HG02642 (cell line): ENCODE measurements at regions not wholly inside any gene's neighbourhood (a gene's known extent, or its start where the extent isn't known, plus 50 kb on each side); places are given as distances from the start of the nearest gene placed in this dataset.

ENCODE experiments used
- ATAC-seq: cut with Tn5 transposase; IDR thresholded peaks from one replicate; pipeline ENCODE4 v1.9.1; 2021; ENCODE audit warnings: mild to moderate bottlenecking; ENCODE audit not compliant: unreplicated experiment, poor library complexity

DNA sequence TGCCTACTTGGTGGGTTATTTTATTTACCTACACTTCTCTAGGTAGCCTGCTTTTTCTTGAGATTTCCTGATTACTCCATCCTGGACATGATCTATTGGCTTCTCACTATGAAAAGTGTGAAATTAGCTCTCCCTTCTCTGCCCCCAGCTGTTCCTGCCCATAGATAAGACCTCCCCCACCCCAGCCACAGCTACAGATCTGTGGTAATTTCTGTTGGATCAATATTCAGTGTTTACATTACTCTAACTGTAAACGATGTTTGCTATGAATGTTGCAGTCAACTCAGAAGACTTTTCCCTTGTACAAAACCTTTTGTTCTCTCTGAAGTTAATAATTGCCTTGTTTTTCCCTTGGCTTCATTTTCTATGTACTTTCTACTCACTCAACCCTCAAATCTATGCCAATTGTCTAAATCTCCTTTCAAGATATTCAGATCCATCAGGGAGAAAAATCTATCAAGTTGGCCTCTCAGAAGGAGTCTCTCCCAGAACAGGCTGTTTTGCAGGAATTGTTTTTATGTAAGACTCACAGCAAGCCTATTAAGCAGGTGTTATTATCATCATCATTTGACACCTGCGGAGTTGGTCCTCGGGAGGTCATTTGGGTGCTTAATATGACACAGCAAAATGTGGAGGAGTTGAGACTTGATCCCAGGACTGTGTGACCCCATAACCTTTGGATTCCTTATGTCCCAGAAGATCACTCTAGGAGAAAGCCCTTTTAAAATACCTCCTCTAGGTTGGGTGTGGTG lies 227.4 kb downstream of the SUDS3 start:
- ATAC-seq = no peak

DNA sequence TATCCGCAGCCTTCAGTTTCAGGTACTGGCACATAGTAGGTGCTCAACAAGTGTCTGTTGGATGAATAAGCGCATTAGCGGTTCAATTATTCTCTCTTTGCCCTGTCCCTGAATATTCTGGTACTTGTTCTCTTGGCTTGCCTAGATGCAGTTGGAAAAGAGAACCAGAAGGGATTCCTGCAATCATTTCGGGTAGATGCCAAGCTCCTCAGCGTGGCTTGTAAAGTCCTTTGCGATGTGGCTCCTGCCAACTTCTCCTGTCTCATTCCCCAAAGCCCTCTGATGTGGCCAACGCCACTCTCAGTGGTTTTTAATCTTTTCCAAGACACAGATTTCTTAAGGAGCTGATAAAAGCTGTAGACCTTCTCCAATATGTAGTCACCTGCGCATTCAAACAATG lies 230.3 kb downstream of the SUDS3 start:
- ATAC-seq = no peak

DNA sequence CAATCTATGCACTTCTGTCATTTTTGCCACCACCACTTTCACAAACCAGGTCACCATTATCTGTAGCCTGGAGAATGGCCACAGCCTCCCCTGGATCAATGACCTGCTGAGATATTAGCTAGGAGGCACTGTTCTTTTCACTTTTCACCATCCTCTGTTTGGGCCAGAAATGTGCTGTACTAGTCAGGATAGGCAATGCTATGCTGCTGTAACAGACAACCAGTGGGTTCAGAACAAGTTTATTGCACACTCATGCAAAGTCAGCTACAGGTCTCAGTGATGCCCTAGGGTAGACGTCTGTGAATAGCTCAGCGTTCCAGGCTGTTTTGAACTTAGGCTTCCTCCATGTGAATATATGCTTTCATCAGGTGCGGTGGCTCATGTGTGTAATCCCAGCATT lies 231.5 kb downstream of the SUDS3 start:
- ATAC-seq = no peak

DNA sequence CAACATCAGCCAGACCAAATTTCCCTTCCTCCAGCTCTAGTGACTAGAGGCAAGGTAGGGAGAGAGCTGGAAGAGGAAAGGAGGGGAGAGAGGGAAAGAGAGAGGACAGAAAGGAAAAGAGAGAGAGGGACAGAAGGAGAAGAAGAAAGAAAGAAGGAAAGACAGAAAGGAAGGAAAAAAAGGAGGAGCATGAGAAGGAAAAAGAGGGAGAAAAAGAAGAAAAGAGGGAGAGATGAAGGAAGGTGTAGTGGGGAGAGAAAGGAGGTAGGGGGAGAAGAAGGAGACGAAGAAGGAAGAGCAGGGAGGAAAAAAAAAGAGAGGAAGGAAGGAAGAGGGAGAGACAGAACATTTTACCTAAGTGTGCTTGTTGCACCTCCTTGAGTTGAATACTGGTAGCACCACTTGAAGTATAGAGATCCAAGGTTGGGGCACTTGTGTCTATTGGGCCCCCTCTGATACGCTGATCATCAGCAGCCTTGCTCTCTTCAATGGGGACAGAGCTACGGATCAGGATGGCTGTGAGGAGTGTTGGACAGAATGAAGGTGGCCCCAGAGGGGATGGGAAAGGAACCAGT lies 232.5 kb downstream of the SUDS3 start:
- no peak for ATAC-seq

DNA sequence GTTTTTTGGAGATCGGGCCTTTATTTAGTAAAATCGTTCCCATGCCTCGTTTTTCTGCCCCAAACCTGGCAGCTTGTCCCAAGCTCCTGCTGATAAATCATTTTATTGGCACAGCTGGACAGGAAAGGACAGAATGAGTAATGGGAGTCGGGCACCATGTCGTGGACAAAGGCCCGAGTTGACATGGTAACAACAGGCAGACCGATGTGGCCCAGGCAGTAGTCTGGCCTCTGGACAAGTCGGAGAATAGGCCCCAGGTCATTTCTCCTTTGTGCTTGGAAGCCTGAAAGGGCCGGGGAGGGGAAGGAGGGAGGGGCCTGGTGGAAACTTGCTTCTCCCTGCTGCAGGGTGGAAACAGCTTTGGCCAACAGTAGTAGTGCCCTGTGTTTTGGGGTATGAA lies 234.9 kb downstream of the SUDS3 start:
- no peak for ATAC-seq

DNA sequence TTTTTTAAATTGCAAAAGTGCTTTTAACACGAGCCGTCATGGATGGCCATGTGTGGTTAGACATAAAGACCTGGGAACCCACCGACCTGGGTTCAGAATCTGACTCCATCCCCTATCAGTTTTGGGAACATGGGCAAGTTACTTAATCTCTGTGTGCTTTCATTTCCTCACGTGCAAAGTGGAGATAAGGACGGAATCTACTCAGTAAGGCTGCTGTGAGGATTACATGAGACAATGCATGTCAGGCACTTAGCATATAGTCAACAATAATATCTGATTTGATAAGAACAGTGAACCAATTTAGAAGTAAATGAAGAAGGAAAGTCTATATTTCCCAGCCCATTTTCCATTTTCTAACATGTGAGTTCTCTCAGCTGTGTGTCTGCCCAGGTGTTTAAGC lies 235.4 kb downstream of the SUDS3 start:
- no peak for ATAC-seq

DNA sequence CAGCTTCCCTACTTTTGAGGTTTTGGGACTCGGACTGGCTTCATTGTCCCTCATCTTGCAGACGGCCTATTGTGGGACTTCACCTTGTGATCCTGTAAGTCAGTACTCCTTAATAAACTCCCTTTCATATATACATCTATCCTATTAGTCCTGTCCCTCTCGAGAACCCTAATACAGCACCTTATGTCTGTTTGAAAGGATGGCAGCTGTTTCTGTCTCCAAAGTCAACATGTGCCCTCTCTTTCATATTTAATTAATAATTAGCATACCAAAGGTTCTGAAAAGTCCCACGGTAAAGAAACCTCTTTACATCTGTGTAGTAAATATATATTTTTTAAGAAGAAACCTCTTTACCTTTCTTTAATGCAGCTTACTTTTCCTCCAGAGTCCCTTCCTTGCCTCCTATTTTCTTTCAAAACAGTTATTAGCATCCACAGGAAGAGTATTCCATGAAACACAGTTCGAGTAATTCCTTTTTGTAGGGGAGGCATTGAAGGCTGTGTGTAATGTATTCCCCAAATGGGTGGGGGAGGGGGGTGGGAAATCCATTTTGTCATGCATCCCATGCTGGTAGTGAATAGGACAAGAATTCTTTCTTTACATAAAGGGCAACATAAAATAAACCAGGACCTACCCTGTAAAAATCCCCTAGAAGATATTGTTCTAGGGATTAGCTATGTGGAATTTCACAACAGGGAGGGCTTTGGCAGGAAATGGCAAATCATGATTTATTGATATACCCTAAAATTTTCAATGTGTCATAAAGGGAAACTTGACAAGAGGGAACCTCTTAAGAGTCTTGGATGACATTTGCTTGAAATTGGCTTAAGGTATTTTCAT lies 241.5 kb downstream of the SUDS3 start:
- ATAC-seq = no peak

DNA sequence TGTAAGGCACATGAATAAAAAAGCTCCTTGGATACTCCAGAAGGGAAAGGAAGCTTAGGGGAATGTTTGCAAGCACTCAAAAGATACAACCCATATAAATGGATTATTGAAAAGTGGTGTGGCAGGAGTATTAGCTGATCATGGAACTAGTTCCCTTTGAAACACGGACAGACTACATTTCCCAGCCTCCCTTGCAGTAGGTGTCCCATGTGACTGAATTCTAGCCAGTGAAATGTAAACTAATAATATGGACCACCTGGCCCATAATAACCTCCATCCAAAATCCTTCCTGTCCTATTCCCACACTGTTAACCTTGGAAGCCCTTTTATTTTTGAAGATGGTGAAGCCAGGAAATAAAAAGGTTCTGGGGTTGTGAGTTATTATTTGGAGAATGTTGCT lies 242.3 kb downstream of the SUDS3 start:
- no peak for ATAC-seq

DNA sequence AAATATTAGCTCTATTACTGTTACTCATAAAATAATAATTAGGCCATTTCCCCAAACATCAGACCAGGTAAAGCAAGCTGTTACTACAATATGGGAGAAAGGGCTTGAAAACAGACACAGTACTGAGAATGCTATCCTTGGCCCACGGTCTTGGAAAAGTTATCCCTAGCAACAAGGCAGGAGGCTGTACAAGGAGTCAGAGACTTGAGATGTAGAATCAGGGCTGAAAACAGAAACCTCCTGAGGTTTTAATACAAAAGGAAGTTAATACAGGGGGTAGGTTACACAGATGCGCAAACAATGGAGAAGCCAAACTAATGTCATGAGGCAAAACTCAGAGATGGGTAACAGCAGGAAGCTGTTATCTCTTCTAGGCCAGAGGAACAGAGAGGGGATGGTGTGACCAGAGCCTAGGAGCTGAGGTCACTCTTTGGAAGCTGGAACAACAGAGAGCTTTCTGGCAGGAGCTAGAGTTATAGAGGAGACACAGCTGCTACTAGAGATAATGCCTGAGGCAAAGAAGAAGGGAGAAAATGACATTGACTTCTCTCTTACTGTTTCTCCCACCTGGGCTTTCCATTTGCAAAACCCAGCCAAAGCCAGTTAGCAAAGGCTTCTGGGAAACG lies 248.8 kb downstream of the SUDS3 start:
- no peak for ATAC-seq

DNA sequence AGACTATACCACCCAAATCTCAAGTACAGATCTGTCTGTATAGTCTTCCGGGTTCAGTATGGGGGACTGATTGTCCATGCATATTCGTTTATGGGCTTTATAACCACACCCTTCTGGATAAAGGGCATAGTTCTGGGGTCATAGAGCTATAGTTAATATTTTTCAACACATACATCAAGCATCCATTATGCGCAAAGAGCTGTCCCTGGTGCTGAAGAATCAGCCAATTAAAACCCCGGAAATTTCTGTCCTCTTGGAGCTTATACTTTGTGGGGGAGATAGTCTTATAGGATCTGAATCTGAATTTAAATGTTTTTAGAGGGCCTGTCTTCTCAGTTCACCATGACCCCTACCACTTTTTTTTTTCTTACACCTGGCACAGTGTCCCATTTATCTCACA lies 256.7 kb downstream of the SUDS3 start:
- no peak for ATAC-seq

DNA sequence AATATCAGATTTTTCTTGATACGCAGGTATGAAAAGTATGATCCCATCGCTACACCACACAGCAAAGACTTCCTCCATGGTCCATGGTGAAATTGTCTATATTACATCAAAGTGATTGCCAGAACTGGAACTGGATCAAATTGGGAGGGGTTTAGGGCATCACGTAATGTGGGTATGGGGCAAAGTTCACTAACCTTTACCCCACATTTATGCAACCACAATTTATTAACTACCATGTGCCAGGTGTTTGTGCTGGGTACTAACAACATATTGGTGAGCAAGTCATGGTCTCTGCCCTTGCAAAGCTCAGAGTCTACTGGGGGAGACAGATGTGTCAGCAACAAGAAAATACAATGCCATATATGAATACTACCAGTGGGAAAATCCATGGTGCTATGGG lies 258.9 kb downstream of the SUDS3 start:
- no peak for ATAC-seq

DNA sequence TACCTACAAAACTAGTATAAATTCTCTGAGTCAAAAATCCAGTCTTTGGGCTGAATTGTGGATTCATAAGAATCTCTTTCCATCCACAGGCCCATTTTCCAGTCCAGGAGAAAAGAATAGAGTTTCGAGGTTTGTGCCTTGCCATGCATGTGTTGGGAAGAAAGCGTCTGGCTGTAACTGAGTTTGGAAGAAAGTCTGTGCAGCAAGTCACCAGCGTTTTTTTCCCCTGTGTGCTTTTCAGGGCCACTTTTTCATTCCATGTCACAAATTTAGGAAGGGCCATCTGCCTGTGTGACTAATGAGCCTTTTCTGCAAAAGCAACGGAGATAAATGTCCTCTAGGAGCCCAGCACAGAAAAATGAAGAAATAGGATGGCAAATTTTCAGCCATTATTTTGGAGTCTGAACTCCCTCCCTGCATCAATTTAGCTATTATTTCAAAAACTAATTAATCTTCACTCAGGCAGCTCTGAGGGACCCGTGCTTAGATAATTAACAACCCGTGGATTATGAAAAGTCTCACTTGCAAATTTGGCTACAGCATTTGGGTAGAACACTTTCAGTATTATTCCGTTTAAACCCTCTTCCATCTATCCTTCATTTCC lies 261.5 kb downstream of the SUDS3 start:
- ATAC-seq = no peak

DNA sequence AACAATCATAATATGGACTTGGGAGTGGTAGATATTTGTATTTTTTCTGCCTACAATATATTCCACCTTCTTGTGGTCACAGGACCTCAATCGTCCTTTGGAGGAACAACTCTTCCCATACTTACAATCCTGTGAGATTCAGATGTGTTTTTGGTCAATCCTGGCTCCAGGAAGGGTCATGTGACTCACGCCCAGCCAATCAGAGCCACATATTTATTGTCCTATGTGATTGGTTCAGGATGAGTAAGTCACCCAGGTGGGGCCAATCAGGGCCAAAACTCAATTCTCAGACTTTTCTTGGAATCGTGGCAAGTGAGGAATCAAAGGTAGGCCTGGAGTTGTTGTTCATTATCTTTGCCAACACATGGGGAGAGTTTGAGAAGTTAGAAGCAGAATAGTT lies 264.9 kb downstream of the SUDS3 start:
- ATAC-seq = no peak

DNA sequence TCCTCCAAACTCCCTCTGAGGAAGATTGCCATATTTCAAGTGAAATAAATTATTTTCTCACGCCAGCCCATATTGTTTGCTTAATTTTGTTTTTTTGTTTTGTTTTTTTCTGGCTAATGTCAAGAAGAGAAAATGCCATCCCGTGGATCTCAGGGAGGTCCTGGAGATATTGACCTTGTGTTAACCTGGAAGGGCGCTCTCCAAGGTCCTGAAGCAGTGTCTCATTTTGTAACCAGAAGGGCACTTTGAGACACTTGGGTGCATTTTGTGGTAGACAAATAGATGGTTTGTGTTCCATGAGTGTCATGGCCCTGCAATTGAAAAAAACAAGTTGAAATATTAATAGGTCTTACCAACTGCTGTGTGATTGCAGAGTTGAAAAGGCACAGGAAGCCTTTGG lies 268.9 kb downstream of the SUDS3 start:
- no peak for ATAC-seq

DNA sequence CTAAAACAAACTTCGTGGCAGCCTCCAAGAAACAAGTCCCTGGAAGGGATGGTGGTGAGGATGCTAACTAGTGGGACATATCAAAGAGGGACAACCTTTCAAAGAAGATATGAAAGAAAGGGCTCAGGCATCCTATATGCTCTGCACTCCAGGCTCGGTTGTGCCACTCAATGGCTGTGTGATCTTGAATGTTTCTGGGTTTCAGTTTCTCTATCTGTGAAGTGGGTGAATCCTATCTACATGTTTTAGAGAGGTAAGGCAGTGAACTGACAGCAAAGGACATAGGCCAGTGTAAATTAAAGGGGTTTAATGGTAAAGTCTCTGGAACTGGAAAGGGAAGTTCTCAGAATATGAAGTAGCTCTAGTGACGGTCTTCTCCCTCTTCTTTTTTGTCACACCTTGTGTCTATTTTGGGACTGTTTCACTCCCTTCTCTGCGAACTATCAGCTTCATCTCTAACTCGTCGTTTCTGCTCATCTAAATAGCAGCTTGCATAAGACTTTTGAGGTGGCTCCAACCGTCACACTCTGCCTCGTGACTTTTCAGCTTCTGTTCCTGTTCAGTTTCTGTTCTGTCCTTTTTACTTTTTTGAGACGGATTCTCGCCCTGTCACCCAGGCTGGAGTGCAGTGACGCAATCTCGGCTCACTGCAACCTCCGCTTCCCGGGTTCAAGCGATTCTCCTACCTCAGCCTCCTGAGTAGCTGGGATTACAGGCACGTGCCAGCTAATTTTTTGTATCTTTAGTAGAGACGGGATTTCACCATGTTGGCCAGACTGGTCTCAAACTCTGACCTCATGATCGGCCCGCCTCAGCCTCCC lies 273.6 kb downstream of the SUDS3 start:
- ATAC-seq = no peak

DNA sequence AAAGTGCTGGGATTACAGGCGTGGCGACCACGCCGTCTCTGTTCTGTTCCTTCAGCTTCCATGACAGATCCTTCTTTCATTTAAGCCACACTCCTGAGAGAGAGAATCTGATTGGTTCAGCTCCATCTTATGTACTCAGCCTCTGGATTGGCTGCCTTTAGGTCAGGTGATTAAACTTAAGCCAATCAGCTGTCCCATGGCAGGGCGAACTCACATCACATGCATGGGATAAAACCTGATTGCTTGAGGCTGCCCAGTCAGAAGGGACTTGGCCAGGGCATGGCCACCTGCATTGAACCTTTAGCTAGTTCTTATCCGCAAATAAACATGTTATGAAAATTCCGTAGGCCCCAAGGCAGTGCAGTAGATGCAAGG lies 274.2 kb downstream of the SUDS3 start:
- ATAC-seq = no peak

DNA sequence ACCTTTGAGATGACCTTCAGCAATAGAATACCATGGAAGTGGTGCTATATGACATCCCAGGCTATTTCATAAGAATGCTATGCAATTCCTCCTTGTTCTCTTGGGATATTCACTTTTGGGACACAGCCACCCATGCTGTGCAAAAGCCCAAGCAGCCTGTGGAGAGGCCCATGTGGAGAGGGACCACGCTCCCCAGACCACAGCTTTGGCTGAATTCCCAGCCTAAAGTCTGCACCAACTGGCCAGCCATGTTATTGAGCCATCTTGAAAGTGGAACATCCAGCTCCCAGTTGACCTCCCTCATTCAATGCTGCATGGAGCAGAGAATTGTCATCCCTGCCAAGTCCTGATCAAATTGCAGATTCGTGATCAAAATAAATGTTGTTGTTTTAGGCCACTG lies 275.1 kb downstream of the SUDS3 start:
- no peak for ATAC-seq

DNA sequence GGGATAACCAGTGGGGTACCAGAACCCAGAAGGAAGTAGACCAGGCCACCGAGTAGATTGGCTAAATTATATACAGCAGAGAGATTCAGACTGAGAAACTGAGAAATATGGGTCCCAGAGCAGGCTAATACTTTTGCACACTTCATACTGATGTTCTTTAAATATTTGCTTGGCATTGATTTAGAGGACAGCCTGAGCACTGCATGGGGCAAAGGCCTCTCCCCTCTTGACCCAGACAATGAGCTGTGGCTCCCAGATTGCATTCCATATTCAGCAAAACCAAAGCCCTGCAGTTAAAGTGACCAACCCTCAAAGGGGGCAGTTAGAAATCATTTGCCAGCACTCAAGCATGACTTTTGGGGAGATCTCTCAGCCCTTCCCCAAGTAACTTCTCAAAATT lies 279.2 kb downstream of the SUDS3 start:
- no peak for ATAC-seq

DNA sequence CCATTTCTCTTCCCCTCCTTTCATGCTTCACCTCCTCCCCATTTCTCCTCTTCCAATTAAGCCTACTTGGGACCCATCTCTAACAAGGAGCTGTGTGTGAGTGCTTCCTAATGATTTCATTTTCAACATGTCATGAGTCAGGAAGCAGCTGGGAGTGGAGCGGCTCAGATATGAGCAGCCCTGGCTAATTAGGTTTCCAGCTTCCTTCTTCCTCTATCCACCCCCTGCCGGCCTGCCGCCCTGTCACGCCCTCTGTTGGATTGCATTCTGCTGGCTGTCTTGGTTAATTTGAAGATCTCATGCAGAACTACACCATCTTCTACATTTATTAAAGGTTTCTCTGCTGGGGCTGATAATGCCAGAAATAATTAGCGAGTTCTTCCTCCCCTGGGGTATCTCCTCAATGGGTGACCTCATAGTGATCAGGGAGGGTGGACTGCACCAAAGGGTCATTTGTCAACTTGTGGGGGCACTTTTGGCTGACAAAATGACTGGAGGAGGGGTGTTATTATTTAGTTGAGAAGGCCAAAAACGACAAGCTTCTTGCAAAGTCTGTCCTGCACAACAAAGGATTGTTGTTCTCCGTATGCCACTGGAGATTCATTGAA lies 300.9 kb upstream of the SRRM4 start:
- ATAC-seq = no peak

DNA sequence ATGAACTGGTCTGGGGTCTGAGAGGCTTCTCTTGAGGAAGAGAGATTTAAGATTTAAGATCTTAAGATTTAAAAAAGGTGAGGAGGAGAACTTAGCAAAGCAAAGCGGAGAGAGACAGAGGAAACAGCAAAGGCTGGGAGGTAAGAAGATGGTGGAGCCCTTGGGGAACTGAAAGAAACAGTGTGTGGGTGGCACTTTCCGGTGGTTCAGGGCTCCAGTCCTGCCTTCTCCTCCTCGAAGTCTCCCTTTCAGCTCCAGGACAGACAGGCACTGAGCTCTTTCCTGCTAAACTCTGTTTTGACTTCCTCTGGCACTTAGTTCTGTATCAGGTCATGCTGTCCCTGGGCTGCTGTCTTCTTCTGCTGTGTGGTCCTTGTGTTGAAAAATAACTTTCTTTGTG lies 298.7 kb upstream of the SRRM4 start:
- no peak for ATAC-seq
